Stimulated activated CD4-positive, alpha-beta T cell treated with anti-CD3 and anti-CD28 coated beads, Interleukin-15, amount 100 ng/mL, for 48 hours (primary cell): ENCODE measurements at regions not wholly inside any gene's neighbourhood (a gene's known extent, or its start where the extent isn't known, plus 50 kb on each side); places are given as distances from the start of the nearest gene placed in this dataset.

ENCODE experiments used
- DNase-seq, 2 donors: peaks; one replicate each; pipeline ENCODE4 v3.0.0-alpha.2; 2020; ENCODE audit warnings: low read depth in 2 of 2

DNA sequence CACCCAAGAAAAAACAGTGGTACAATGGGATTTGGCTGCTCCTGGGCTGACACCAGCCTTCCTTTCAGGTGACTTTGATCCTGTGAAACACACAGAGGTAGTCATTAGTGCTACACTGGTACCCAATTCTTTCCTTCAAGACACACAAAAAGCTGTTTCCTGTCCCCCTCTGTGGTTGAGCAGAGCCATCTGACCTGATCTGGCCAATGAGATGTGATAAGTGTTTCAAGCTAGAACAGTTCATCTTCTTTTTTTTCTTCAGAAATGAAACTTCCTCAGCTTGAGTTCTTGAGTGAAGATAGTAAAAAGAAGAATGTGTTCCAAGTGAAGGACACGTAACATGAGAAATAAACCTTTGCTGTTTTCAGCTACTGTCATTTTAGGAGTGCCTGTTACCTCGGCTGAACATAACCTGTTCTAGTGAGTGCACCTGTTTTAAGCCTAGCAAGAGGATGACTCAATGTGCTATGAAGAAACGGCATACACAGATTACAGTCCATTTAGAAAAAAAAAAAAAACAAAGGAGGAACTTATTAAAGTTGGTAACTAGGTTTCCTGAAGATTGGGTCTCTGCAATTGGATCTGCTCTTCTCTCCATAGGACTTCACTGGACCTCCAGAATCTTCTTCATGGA, 287.8 kb downstream of the GAS1 start:
- no peak for DNase-seq

DNA sequence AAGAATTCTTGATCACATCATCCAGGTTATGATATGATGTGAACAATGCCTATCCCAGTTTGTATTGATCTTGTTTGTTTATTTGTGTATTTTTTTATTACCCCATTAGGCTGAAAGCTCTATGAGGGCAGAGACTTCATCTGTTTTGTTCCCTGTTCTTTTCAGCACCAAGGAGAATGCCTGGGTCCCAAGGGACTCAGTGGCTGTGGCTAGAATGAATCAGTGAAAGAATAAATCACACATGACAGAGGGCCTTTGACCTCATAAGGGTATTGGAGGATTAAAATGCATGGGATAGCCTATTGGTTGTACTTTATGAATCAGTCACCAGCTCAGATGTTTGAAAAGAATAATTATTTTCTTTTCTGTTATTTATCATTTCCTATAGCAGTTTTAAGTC, 292.2 kb downstream of the GAS1 start:
- no peak for DNase-seq

DNA sequence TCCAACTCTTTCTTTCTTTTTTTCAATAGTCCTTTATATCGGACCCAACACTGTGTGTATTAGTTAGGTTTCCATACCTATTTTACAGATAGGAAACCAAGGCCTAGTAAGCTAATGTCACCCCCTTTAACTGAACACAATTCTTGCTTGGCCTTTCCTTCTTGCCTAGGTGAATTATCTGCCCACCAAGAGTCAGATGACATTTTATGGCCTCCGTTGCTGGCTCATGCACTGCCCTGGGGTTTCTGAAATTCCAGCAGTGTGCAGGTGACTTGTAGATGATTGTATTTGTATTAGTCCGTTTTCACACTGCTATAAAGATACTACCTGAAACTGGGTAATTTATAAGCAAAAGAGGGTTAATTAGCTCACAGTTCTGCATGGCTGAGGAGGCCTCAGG, 293.8 kb downstream of the GAS1 start:
- DNase-seq = no peak

DNA sequence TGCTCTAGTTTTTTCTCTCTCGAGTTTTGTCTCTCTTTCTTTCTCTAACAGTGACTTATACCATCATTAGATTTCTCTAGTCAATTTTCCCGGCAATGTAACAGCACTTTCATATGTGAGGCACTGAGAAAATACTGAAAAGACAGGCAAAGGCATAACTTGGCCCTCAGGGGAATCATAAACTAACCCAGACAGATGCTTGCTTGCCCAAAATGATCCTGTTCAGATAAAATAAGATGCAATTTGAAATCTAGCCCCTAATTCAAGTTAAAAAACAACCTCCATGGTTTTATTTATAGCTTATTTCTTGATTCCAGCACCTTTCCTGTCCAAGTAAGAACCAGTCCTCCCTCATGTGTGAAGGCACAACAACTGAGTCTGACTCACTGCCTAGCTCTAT, 294.6 kb downstream of the GAS1 start:
- DNase-seq = no peak

DNA sequence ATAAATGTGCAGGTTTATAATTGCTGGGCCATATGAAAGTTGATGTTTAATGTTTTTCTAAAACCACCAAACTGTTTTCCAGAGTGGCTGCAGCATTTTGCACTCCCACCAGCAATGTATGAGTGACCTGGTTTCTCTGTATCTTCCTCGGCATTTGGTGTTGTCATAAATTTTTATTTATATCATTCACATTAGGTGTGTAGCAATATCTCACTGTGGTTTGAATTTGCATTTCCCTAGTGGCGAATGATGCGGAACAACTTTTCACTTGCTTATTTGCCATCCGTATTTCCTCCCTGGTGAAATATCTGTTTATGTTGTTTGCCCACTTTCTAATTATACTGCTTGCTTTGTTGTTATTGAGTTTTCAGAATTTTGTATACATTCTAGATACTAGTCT, 295.7 kb upstream of the TUT7 start:
- DNase-seq = no peak

DNA sequence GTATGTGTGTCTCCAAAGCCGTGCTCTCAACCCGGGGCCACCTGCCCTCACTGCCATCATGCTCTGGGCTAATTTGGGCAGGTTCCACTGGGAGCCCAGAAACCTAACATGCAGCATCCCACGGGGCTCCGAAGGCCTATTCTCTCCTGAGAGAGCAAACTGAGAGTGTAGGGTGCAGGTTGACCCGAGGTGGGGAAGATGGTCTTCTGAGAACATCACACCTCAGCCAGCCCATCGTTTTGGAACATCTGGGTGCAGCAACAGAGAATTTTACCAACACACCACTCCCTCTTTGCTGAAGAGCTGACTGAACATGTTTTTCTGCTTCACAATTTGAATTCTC, 294.6 kb upstream of the TUT7 start:
- no peak for DNase-seq

DNA sequence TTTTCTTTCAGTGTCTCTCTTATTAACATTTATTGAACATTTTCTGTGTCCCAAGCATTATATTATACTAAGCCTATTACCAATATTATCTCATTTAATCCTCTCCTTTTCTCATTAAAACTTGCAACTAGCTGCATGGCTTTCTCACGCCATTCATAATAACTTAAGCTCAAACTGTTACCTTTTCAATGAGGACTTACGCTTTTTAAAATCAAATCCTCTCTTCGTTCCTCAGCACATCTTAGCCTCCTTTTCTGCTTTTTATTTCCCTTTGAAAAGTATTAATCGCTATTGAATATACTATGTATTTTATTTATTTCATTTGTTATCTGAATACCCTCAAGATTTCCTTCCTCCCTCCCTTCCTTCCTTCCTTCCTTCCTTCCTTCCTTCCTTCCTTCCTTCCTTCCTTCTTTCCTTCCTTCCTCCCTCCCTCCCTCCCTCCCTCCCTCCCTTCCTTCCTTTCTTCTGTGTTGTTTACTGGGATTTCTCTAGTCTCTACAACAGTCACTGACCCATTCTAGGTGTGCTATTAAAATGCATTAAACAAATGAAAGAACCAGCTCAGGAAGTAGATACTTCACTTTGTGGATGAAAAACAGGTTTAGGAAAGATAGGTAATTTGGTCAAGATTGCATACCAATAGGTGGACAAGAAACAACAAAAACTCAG, 294.1 kb upstream of the TUT7 start:
- no peak for DNase-seq

DNA sequence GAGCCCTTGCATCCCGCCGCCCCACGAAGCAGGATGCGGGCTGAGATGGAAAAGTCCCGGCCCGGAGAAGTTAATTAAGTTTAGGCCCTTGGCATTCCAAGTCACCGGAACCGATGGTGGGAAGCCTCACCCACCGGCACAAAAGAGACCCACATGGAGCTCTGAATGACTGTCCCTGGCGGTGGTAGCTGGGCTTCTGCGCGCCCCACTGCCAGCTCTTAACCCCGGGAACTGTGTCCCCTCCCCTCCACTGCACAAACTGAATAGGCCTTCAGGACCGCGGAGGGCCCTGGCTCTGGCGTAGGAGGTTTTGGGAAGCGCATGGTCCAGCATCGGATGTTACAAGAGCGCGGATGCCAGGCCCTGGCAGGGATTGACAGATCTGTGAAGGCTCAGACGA, 291.1 kb upstream of the TUT7 start:
- DNase-seq = no peak

DNA sequence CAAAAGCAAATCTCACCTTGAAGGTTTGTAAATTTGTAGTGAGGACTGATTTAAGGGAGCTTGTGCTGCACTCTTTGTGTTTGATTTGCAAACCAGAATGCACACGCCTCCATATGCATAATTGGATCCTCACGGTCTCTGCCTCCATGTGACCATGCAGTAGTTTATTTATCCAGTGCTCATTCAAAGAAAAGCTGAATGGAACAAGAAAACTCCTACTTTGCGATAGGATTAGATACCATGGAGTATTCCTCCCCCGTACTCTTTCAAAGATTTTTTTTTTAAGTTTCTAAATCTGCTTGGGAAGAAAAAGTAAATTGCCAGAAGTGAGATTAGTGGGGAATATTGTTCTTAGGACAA, 290.4 kb upstream of the TUT7 start:
- no peak for DNase-seq

DNA sequence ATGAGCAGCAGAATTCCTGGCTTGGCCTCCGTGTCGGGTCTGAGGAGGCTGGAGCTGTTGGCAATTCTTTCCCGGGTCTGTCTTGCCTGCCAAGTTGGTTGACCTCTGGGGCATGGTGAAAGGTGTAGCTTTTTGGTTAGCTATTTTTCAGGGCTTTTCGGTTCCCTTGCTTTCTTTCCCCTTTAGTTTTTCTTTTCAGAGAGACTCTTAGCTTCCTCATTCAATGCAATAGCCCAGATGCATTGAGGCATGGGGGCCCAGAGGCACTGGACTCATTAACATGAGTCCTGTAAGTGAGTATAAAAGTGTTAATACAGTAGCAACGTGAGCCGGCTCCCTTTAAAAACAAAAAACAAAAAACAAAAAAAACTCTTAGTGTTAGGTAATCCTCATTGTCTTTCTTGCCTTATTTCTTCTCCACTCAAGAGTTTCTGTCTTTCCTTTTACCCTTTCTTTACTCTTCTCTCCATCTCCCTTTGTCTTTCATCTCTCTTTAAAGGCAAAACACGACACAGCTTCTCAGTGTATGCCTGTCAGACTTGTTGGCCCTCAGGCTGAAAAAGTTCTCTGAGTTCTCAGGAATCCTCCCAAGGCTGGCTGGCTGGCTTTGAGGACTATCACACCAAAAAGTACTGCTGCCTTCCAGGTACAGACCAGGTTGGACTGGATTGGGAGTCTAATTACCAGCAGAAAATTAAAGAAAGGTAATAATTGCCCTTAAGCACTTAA, 289.9 kb upstream of the TUT7 start:
- no peak for DNase-seq

DNA sequence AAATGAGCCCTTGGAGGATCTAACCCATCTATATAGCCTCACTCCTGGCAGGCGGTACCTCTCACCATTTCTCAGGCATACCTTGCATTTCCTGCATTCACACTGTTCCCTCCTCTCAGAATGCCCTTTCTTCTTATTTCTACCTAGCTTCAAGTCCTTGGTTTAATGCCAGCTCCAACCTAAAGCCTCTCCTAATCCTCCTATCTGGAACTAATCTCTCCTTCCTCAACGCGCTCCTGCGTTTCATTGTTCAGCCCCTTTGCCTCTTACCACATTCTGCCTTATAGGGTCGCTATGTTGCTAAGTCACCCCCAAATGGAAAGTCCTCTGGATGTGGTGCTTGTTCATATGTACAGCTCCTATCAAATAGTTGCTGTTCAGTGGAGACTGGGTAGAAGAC, 288.5 kb upstream of the TUT7 start:
- no peak for DNase-seq

DNA sequence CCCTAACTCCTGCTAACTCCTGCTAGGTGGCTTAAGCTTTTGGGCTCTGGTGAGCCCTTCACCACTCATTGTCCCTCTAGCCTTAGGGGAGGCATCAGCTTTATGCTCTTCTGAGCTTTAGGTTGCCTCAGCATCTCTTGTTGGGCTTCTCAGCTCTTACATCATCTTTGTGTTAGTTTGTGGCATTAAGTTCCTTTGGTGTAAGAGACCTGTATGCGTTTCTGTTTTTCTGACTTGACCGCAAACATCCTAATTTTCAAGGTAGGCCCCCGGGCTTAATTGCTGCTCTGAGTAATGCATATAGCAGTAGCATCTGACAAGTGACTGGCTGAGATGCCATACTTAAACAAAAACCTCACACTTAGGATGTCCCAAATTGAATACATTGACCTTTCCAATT, 287.8 kb upstream of the TUT7 start:
- no peak for DNase-seq

DNA sequence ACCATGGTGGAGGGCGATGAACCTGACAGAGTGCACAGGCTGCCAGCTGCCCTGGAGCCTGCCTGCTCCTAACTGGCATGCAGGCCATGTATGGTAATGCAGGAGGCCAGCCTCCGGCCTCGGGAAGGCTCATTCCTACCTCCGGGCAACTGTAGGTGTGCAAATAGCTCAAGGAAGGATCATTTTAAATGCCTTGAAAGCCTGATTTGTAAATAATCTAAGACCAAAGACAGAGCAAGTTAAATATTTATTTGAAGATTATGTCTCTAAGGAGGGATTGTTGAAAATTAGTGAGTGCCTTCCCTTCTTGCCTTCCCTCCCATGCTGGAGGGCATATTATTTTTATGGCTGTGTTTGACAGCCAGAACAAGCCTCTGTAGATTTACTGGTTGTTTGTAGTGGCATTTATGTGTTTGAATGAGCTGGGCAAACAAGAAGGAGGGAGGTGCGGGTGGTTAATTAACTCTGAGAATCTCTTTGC, 285.7 kb upstream of the TUT7 start:
- no peak for DNase-seq

DNA sequence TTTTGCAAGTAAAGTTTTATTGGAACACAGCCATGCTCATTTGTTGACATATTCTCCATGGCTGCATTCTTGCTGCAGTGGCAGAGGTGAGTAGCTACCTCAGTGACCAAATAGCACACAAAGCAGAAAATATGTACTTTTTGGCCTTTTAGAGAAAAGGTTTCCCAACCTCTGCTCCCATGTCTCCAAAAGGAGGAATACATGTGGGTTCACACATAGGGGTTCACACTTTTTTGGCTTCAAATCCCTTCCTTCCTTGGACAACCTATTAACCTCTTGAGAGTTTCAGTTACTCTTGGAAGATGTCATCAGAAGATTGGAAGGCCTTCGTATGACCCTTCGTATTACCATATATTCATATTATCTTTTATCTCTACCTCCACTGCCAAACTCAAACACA, 285.1 kb upstream of the TUT7 start:
- DNase-seq = no peak

DNA sequence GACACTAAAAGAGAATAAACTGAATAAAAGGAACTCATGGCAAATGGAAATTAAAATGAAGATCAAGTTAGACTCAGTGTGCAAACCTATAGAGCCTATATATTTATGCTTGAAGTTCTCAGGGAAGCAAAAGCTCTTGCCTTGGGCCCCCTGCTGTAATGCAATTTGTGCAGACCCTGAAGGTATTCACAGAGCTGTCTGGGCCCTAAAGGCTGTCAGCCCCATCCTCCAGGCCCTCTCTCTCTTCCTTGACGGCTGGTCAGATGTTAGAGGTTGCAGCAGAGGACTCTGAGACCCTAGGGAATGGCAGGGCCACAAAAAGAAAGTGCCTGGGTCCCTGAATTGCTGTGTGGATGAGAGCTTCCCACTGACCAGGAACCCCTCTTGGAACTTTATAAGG, 283.9 kb upstream of the TUT7 start:
- DNase-seq = no peak

DNA sequence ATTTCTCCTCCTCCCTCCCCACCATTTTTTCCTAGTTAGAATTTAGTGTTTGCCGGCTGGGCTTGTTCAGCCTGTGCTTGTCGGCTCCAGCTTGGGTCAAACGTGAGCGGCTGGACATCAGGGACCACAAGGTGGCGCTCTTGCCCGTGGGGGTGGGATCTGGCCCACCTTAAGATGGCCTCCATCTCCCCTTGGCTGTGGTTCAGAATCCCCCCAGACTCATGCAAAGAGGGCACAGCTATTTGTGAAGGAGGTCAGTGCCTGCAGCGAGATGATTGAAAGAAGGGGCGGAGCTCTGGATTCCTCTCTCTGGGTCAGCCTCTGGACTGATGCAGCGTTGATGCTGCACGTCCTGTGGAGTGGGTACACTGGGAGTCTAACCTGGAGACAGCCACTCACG, 283.3 kb upstream of the TUT7 start:
- no peak for DNase-seq

DNA sequence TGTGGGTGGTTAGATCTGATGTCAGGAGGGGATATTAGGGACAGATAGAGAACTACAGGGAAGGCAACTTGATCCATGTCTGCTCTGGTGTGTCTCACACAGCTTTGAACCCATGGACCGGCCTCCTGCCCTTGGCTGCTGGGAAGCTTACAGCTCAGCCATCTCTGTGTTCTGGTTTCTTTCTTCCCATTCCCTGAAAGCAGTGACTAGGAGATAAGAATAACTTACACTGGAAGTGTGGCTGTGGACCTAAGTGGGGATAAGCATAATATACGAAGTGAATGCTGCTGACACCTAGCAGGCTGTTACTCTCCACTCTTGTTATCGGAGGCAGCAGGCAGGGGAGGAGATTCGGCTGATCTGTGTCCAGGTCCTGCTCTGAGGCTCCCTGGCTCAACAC, 282.3 kb upstream of the TUT7 start:
- no peak for DNase-seq

DNA sequence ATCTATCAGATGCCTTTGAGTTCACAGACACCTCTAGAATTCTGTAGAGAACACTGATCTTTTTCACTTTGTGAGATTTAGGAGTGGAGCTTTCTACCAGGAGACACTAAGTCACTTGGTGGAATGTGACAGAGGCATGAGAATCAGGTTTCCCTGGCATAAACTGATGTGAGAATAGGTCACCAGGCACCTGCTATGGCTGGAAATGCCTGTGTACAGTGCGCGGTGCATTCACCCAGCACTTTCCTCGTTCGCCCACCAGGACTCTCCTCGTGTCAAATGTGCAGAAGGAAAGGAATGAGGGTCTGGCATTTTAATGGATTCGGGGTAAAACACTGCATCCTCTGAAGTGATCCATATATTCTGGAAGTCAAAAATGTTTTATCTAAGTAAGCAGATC, 281.8 kb upstream of the TUT7 start:
- DNase-seq = no peak

DNA sequence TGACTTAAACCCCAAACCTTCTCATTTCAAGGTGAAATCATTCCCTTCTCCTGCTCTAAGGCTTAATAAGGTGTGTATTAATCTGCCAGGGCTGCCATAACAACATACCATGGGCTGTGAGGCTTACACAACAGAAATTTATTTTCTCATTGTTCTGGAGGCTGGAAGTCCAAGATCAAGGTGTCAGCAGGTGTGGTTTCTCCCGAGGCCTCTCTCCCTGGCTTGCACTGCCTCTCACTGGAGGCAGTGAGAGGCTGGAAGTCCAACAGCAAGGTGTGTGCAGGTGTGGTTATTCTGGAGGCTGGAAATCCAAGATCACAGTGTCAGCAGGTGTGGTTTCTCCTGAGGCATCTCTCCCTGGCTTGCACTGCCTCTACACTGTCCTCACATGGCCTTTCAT, 280.3 kb upstream of the TUT7 start:
- DNase-seq = no peak

DNA sequence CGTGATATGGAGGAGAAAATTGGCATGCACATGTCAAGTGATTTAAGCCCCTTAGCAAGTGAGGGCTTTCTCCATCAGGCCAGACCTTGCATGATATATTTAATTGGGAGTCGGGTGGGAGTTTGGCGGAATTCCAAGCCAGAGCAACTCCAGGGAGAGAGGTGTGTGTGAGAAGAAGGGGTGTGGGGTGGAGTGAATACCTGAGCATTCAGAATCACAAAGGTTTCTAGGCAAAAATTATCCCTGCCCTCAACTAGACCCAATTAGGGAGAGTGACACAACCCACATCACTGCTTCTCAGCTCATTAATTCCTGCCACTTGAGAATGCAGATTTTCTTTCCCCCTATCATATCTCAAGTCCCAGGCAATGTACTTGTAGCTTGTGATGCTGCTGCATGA, 279.7 kb upstream of the TUT7 start:
- no peak for DNase-seq

DNA sequence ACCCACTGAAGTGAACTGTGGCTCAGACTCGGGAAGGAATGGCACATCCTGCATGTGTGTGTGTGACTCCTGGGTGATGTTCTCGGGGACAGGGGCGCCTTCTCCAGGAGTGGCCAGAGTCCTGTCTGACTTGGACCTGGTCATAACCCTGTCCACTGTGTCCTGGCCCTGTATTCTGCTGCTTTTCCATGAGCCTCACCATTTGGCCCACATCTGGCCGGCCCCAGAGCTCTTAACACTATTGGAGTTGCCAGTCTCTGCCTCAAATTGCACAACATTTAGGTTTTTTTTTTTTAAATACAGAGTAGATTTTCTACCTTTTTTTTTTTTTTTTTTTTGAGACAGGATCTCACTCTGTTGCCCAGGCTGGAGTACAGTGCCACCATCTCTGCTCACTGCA, 278.3 kb upstream of the TUT7 start:
- no peak for DNase-seq

DNA sequence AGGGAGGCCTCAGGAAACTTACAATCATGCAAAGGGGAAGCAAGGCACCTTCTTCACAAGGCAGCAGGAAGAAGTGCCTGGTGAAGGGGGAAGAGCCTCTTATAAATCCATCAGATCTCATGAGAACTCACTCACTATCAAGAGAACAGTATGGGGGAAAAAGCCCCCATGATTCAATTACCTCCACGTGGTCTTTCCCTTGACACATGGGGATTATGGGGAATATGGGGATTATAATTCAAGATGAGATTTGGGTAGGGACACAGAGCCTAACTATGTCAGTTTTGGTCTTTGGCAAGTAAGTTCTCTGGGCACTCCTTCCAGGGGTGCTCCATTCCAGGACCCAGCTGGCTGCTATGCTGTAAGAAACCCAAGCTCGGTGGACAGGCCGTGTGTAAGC, 275.3 kb upstream of the TUT7 start:
- DNase-seq = no peak

DNA sequence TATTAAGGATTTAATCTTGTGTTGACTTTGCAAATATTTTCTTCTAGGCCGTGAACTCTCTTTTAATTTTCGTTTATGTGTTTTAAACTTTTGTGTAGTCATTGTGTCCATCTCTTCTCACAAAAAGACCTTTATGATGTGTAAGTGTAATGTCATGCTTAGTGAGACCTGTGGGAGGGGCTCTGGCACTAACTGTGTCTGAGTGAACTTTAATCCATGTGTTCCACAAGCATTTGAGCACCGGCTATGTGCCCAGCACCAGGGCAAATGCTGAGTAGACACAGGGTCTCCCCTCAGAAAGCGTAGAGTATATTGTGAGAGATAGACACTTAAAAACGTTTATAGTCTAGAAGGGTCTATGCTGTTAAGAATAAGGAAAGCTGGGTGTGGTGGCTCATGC, 272.6 kb upstream of the TUT7 start:
- DNase-seq = no peak

DNA sequence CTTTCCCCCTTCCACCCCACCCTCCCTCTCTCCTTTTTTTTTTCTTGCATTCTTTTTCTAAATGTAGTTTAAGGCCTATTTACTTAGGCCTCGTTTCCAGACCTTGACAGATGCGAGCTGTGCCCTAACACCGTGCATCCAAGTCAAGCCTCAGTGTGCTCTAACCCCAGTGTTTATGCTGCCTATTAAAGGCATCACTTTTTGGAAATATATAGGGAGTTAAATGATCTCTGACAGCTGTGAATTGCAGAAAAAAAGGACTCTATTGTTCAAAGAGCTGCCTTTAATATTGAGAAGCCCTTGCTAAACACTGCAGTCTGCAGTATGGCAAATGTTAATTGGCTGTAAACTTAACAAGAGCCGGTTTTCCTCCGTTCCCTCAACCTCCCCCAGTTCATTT, 270.4 kb upstream of the TUT7 start:
- no peak for DNase-seq
